Ovary (tissue), 3 donors: ENCODE measurements at regions not wholly inside any gene's neighbourhood (a gene's known extent, or its start where the extent isn't known, plus 50 kb on each side); places are given as distances from the start of the nearest gene placed in this dataset.

ENCODE experiments used
- CTCF ChIP-seq, 3 donors: fragments of 450-650 bp in 2 of 3; fragments of 200-600 bp in 1 of 3; IDR thresholded peaks; one replicate each; pipeline versions ENCODE4 v1.5.1 to v1.8.0; 2016 to 2022; ENCODE audit warnings: antibody characterized with exemption in 3 of 3, mild to moderate bottlenecking in 1 of 3
- EP300 ChIP-seq: sonication (generic); formaldehyde crosslinking; IDR thresholded peaks from one replicate; pipeline ENCODE4 v1.6.1; 2017; ENCODE audit warnings: antibody characterized with exemption
- donor health status: DM: no; HTN: no; CAD: no.

DNA sequence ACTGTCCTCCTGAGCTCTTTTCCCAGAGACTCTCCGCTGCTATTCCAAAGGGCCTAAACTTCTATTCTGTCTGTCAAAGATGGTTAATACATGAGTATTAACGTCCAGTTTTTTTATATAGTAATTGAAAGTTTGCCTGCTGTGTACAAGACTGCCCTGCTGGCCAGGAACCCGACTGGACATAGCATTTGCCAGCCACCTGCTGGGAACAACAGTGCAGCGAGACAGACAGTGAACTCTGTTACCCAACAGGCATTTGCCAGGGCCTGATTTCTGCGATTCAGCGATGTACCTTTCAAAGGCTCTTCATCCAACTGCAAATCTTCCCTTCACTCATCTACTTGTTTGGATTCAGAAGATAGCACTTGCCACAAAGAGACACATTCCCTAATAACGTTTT is 128.8 kb upstream of the SEM1 start:
- no peak for TF ChIP-seq CTCF (IDR thresholded peaks at IDR 0.05)
- TF ChIP-seq EP300, result no peak
